Neural cell (in vitro differentiated cells): ENCODE measurements at regions not wholly inside any gene's neighbourhood (a gene's known extent, or its start where the extent isn't known, plus 50 kb on each side); places are given as distances from the start of the nearest gene placed in this dataset.

Experiments
- H2AFZ ChIP-seq: fragments of 200-600, 300-800 bp; sonication (generic), shearing (Covaris generic); 2 replicates; pipeline ENCODE4 v1.6.0; 2014; ENCODE audit warnings: low read depth, mild to moderate bottlenecking, antibody characterized with exemption, low read length, moderate library complexity
- H3F3A ChIP-seq: fragments of 200-600 bp; shearing (Covaris generic); 2 replicates; pipeline ENCODE4 v1.6.1; 2016; ENCODE audit warnings: mild to moderate bottlenecking, moderate library complexity, mixed read lengths, antibody characterized with exemption, low read length; ENCODE audit not compliant: insufficient read depth, poor library complexity, severe bottlenecking
- H3K27ac ChIP-seq: fragments of 200-600, 300-800 bp; sonication (generic), shearing (Covaris generic); 2 replicates; pipeline ENCODE4 v1.5.1; 2014; ENCODE audit warnings: mild to moderate bottlenecking, low read length, moderate library complexity
- H3K27me3 ChIP-seq: fragments of 300-800, 200-600 bp; sonication (generic), shearing (Covaris generic); 2 replicates; pipeline ENCODE4 v1.6.0; 2014; ENCODE audit warnings: mild to moderate bottlenecking, low read depth, low read length, moderate library complexity; ENCODE audit not compliant: insufficient read depth
- H3K36me3 ChIP-seq: fragments of 300-800, 200-600 bp; sonication (generic), shearing (Covaris generic); 2 replicates; pipeline ENCODE4 v1.5.1; 2014; ENCODE audit warnings: mild to moderate bottlenecking, antibody characterized with exemption, low read length, moderate library complexity; ENCODE audit not compliant: insufficient read depth
- H3K4me2 ChIP-seq: fragments of 300-800, 200-600 bp; sonication (generic), shearing (Covaris generic); 2 replicates; pipeline ENCODE4 v1.6.0; 2014; ENCODE audit warnings: mild to moderate bottlenecking, low read length
- H3K4me3 ChIP-seq: fragments of 300-800, 200-600 bp; sonication (generic), shearing (Covaris generic); 2 replicates; pipeline ENCODE4 v1.5.1; 2014; ENCODE audit warnings: mild to moderate bottlenecking, low read length, moderate library complexity
- H3K79me2 ChIP-seq: fragments of 200-600 bp; shearing (Covaris generic); replicated peaks from 2 replicates; pipeline ENCODE4 v1.6.0; 2014; ENCODE audit warnings: mild to moderate bottlenecking, low read length, moderate library complexity; ENCODE audit not compliant: insufficient read depth
- H3K9ac ChIP-seq: fragments of 300-800, 200-600 bp; sonication (generic), shearing (Covaris generic); 2 replicates; pipeline ENCODE4 v1.6.1; 2016; ENCODE audit warnings: mild to moderate bottlenecking, low read length, mixed read lengths
- H3K9me2 ChIP-seq: fragments of 200-600 bp; shearing (Covaris generic); 2 replicates; pipeline ENCODE4 v1.6.1; 2016; ENCODE audit warnings: mild to moderate bottlenecking, low read length, mixed read lengths; ENCODE audit not compliant: insufficient read depth
- H3K9me3 ChIP-seq: fragments of 200-600, 300-800 bp; sonication (generic), shearing (Covaris generic); 2 replicates; pipeline ENCODE4 v1.6.1; 2016; ENCODE audit warnings: mild to moderate bottlenecking, mixed run types, low read length, moderate library complexity, mixed read lengths
- H4K20me1 ChIP-seq: fragments of 200-600 bp; shearing (Covaris generic); 2 replicates; pipeline ENCODE4 v1.6.1; 2016; ENCODE audit warnings: mild to moderate bottlenecking, mixed run types; ENCODE audit not compliant: insufficient read depth
- EP300 ChIP-seq: fragments of 450-650 bp; conservative IDR thresholded peaks from 2 replicates; pipeline ENCODE4 v1.6.1; 2014; ENCODE audit warnings: antibody characterized with exemption, mild to moderate bottlenecking, moderate library complexity; ENCODE audit not compliant: poor library complexity, severe bottlenecking
- EZH2 ChIP-seq: fragments of 200-600, 300-800 bp; shearing (Covaris generic), sonication (generic); IDR thresholded peaks from 2 replicates; pipeline ENCODE4 v1.6.1; 2014; ENCODE audit warnings: antibody characterized with exemption, low read length, borderline replicate concordance, mild to moderate bottlenecking; ENCODE audit not compliant: insufficient read depth, poor library complexity, severe bottlenecking
- MXI1 ChIP-seq: fragments of 450-650 bp; conservative IDR thresholded peaks from 2 replicates; pipeline ENCODE4 v1.6.1; 2014; ENCODE audit warnings: antibody characterized with exemption, mild to moderate bottlenecking; ENCODE audit not compliant: poor library complexity, severe bottlenecking
- POLR2AphosphoS5 ChIP-seq: IDR thresholded peaks from 2 replicates; pipeline ENCODE4 v1.6.1; 2012
- RAD21 ChIP-seq: fragments of 450-650 bp; conservative IDR thresholded peaks from 2 replicates; pipeline ENCODE4 v1.6.1; 2014; ENCODE audit warnings: antibody characterized with exemption, mild to moderate bottlenecking, moderate library complexity
- SMC3 ChIP-seq: fragments of 450-650 bp; conservative IDR thresholded peaks from 2 replicates; pipeline ENCODE4 v1.6.1; 2014; ENCODE audit warnings: antibody characterized with exemption, mild to moderate bottlenecking, moderate library complexity; ENCODE audit not compliant: poor library complexity
- TAF1 ChIP-seq: IDR thresholded peaks from 2 replicates; pipeline ENCODE4 v1.6.1; 2012; ENCODE audit warnings: low read depth
- TF ChIP-seq, protein P1 (sequence below): fragments of 450-650 bp; IDR thresholded peaks from 2 replicates; pipeline ENCODE4 v1.5.1; 2014; ENCODE audit warnings: antibody characterized with exemption, mild to moderate bottlenecking, moderate library complexity; ENCODE audit not compliant: poor library complexity, severe bottlenecking
- TF ChIP-seq, protein P2 (sequence below): IDR thresholded peaks from 2 replicates; pipeline ENCODE4 v1.6.1; 2012; ENCODE audit warnings: borderline replicate concordance

DNA sequence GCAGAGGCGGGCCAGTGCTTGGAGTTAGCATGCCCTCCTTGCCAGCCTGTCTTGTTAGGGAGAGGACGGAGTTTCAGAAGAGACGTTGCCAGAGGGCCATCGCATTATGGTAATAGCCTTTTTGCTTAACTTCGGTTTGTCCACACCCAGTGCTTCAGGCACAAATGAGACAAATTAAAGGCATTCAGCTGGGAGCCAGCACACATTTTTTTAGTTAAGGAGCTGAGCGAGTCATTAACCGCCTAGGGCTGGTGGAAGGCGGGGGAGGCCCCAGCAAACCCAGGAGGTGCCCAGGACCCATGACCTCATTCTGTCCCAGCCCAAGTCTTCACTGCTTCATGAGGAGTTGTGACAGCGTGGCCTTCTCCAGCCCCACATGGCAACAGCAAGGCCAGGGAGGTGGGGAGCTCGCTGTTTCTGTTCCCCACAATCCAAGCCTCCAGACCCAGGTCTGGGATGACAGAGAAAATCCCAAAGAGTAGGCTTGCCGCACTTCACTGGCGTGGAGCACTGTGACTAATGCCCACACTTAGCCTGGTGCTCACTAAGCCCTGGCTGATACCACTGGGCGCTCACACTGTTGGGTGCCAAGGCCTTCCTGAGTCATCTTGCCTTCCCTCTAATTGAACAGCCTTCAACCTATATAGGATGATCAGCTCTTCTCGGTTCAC is 237.1 kb downstream of the ANKRD60 start:
- Histone ChIP-seq H3K4me2 (no peak overlapping the region), H3K79me2 (no peaks in the 10 kb centered on the region), H3K27ac (no peak overlapping the region), H3K36me3 (no peaks in the 10 kb centered on the region), H2AFZ (no peak overlapping the region), H3K4me3 (no peak overlapping the region), H4K20me1 (no peaks in the 10 kb centered on the region), H3K9ac (no peak overlapping the region), H3F3A (no peaks in the 10 kb centered on the region), H3K9me3 (no peaks in the 10 kb centered on the region), H3K27me3 (no peaks in the 10 kb centered on the region), H3K9me2 (no peaks in the 10 kb centered on the region)
- TF ChIP-seq EP300 (no peak), SMC3 (no peak), TAF1 (no peak), RAD21 (no peak), EZH2 (no peak)
- TF ChIP-seq, protein P1, sequence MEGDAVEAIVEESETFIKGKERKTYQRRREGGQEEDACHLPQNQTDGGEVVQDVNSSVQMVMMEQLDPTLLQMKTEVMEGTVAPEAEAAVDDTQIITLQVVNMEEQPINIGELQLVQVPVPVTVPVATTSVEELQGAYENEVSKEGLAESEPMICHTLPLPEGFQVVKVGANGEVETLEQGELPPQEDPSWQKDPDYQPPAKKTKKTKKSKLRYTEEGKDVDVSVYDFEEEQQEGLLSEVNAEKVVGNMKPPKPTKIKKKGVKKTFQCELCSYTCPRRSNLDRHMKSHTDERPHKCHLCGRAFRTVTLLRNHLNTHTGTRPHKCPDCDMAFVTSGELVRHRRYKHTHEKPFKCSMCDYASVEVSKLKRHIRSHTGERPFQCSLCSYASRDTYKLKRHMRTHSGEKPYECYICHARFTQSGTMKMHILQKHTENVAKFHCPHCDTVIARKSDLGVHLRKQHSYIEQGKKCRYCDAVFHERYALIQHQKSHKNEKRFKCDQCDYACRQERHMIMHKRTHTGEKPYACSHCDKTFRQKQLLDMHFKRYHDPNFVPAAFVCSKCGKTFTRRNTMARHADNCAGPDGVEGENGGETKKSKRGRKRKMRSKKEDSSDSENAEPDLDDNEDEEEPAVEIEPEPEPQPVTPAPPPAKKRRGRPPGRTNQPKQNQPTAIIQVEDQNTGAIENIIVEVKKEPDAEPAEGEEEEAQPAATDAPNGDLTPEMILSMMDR = no peak

DNA sequence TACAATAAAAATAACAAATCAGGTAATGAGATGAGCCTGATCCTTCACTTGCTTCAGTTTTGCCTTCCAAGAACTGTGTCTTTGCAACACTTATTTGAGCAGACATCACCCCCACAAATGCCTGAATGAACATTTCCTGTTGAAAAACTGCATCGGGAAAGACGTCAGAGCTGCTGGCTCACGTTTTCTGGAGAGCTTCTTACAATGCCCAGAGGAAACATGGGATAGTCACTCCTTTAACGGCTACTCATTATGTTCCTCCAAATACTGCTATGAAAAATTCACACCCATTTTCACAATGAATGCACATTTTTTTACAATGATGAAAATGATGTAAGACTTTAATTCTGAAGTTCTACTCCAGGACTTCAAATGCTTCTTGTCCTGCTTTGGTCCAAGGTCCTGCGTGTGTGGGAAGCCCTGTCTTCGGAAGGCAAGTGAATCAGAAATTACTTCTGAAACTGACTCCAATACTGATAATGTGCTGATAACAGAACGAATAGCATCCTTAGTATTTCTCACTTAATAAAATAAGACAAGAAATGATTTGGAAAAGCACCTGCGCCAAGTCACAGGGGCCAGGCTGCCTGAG is 238.0 kb downstream of the ANKRD60 start:
- no peaks in the 10 kb centered on the region for H4K20me1 ChIP-seq
- no peaks in the 10 kb centered on the region for H3K36me3 ChIP-seq
- H3K9me3 ChIP-seq = no peaks in the 10 kb centered on the region
- H2AFZ ChIP-seq = no peak overlapping the region
- no peaks in the 10 kb centered on the region for H3K79me2 ChIP-seq
- no peak overlapping the region for H3K9ac ChIP-seq
- H3K4me2 ChIP-seq = no peak overlapping the region
- H3K4me3 ChIP-seq = no peak overlapping the region
- H3K27me3 ChIP-seq = no peaks in the 10 kb centered on the region
- H3K27ac ChIP-seq = no peak overlapping the region
- no peaks in the 10 kb centered on the region for H3F3A ChIP-seq
- H3K9me2 ChIP-seq = no peaks in the 10 kb centered on the region
- TF ChIP-seq POLR2AphosphoS5 = no peak
- TF ChIP-seq EP300 = no peak
- TF ChIP-seq, protein P2, sequence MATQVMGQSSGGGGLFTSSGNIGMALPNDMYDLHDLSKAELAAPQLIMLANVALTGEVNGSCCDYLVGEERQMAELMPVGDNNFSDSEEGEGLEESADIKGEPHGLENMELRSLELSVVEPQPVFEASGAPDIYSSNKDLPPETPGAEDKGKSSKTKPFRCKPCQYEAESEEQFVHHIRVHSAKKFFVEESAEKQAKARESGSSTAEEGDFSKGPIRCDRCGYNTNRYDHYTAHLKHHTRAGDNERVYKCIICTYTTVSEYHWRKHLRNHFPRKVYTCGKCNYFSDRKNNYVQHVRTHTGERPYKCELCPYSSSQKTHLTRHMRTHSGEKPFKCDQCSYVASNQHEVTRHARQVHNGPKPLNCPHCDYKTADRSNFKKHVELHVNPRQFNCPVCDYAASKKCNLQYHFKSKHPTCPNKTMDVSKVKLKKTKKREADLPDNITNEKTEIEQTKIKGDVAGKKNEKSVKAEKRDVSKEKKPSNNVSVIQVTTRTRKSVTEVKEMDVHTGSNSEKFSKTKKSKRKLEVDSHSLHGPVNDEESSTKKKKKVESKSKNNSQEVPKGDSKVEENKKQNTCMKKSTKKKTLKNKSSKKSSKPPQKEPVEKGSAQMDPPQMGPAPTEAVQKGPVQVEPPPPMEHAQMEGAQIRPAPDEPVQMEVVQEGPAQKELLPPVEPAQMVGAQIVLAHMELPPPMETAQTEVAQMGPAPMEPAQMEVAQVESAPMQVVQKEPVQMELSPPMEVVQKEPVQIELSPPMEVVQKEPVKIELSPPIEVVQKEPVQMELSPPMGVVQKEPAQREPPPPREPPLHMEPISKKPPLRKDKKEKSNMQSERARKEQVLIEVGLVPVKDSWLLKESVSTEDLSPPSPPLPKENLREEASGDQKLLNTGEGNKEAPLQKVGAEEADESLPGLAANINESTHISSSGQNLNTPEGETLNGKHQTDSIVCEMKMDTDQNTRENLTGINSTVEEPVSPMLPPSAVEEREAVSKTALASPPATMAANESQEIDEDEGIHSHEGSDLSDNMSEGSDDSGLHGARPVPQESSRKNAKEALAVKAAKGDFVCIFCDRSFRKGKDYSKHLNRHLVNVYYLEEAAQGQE = no peak
- no peak for TF ChIP-seq TAF1
- TF ChIP-seq RAD21 = no peak
- no peak for TF ChIP-seq EZH2
- no peak for TF ChIP-seq SMC3
- no peak for TF ChIP-seq MXI1
- TF ChIP-seq, protein P1 = no peak
